ENCODE measurements at regions not wholly inside any gene's neighbourhood (a gene's known extent, or its start where the extent isn't known, plus 50 kb on each side); places are given as distances from the start of the nearest gene placed in this dataset.
"Not testable (repeated sequence)": the region's sequence is repeated elsewhere in the genome, so short reads cannot be mapped to it uniquely, and the experiment has no call there.

- not testable (repeated sequence) for H3K9me3 ChIP-seq (ENCODE audit: control insufficient read depth in 1 of 2, low read length in 2 of 2); H3K27me3 ChIP-seq (ENCODE audit: control insufficient read depth in 1 of 2, insufficient read depth in 2 of 2, low read length in 2 of 2); H3K27ac ChIP-seq (ENCODE audit: low read depth, low read length); H3K4me1 ChIP-seq (ENCODE audit: control insufficient read depth in 1 of 2, insufficient read depth in 2 of 2, low read length in 2 of 2); H3K9ac ChIP-seq (ENCODE audit: low read depth in 1 of 2, low read length in 2 of 2); H3K36me3 ChIP-seq (ENCODE audit: control insufficient read depth in 1 of 2, insufficient read depth in 2 of 2, low read length in 2 of 2); H3K4me3 ChIP-seq (ENCODE audit: low read depth in 1 of 2, low read length in 2 of 2)
Measured at GRCh38 chr2:91809391-91809790, 3061.8 kb upstream of the TEKT4 start.

GRCh38 chr2:91839904-91840868, 3031.0 kb upstream of the TEKT4 start:
- Histone ChIP-seq H3K27me3 (ENCODE audit: control insufficient read depth in 1 of 2, insufficient read depth in 2 of 2, low read length in 2 of 2) (peaks cover 5% of the 10 kb centered on the region in 2 donors), H3K27ac (ENCODE audit: low read depth, low read length) (no peak overlapping the region), H3K4me3 (ENCODE audit: low read depth in 1 of 2, low read length in 2 of 2) (no peak overlapping the region), H3K9me3 (ENCODE audit: control insufficient read depth in 1 of 2, low read length in 2 of 2) (no peaks in the 10 kb centered on the region), H3K9ac (ENCODE audit: low read depth in 1 of 2, low read length in 2 of 2) (no peak overlapping the region), H3K4me1 (ENCODE audit: control insufficient read depth in 1 of 2, insufficient read depth in 2 of 2, low read length in 2 of 2) (no peaks in the 10 kb centered on the region), H3K36me3 (ENCODE audit: control insufficient read depth in 1 of 2, insufficient read depth in 2 of 2, low read length in 2 of 2) (no peaks in the 10 kb centered on the region)

GRCh38 chr2:91842264-91842663, 3029.0 kb upstream of the TEKT4 start:
- not testable (repeated sequence) for H3K27me3 ChIP-seq (ENCODE audit: control insufficient read depth in 1 of 2, insufficient read depth in 2 of 2, low read length in 2 of 2); H3K4me1 ChIP-seq (ENCODE audit: control insufficient read depth in 1 of 2, insufficient read depth in 2 of 2, low read length in 2 of 2); H3K9ac ChIP-seq (ENCODE audit: low read depth in 1 of 2, low read length in 2 of 2); H3K4me3 ChIP-seq (ENCODE audit: low read depth in 1 of 2, low read length in 2 of 2); H3K9me3 ChIP-seq (ENCODE audit: control insufficient read depth in 1 of 2, low read length in 2 of 2); H3K27ac ChIP-seq (ENCODE audit: low read depth, low read length); H3K36me3 ChIP-seq (ENCODE audit: control insufficient read depth in 1 of 2, insufficient read depth in 2 of 2, low read length in 2 of 2)

GRCh38 chr2:91842913-91843312, 3028.3 kb upstream of the TEKT4 start:
- H3K27me3 ChIP-seq (ENCODE audit: control insufficient read depth in 1 of 2, insufficient read depth in 2 of 2, low read length in 2 of 2); H3K4me3 ChIP-seq (ENCODE audit: low read depth in 1 of 2, low read length in 2 of 2); H3K9ac ChIP-seq (ENCODE audit: low read depth in 1 of 2, low read length in 2 of 2); H3K36me3 ChIP-seq (ENCODE audit: control insufficient read depth in 1 of 2, insufficient read depth in 2 of 2, low read length in 2 of 2); H3K9me3 ChIP-seq (ENCODE audit: control insufficient read depth in 1 of 2, low read length in 2 of 2); H3K27ac ChIP-seq (ENCODE audit: low read depth, low read length); H3K4me1 ChIP-seq (ENCODE audit: control insufficient read depth in 1 of 2, insufficient read depth in 2 of 2, low read length in 2 of 2): not testable (repeated sequence)

GRCh38 chr2:91843723-91844450, 3027.3 kb upstream of the TEKT4 start:
- H3K27me3 ChIP-seq (ENCODE audit: control insufficient read depth in 1 of 2, insufficient read depth in 2 of 2, low read length in 2 of 2); H3K9me3 ChIP-seq (ENCODE audit: control insufficient read depth in 1 of 2, low read length in 2 of 2); H3K27ac ChIP-seq (ENCODE audit: low read depth, low read length); H3K4me3 ChIP-seq (ENCODE audit: low read depth in 1 of 2, low read length in 2 of 2); H3K9ac ChIP-seq (ENCODE audit: low read depth in 1 of 2, low read length in 2 of 2); H3K4me1 ChIP-seq (ENCODE audit: control insufficient read depth in 1 of 2, insufficient read depth in 2 of 2, low read length in 2 of 2); H3K36me3 ChIP-seq (ENCODE audit: control insufficient read depth in 1 of 2, insufficient read depth in 2 of 2, low read length in 2 of 2): not testable (repeated sequence)

GRCh38 chr2:91844451-91844825, 3026.8 kb upstream of the TEKT4 start:
- H3K9ac ChIP-seq (ENCODE audit: low read depth in 1 of 2, low read length in 2 of 2); H3K27me3 ChIP-seq (ENCODE audit: control insufficient read depth in 1 of 2, insufficient read depth in 2 of 2, low read length in 2 of 2): not testable (repeated sequence)

GRCh38 chr2:91846388-91846787, 3024.8 kb upstream of the TEKT4 start:
- not testable (repeated sequence) for H3K4me1 ChIP-seq (ENCODE audit: control insufficient read depth in 1 of 2, insufficient read depth in 2 of 2, low read length in 2 of 2); H3K4me3 ChIP-seq (ENCODE audit: low read depth in 1 of 2, low read length in 2 of 2); H3K27me3 ChIP-seq (ENCODE audit: control insufficient read depth in 1 of 2, insufficient read depth in 2 of 2, low read length in 2 of 2); H3K36me3 ChIP-seq (ENCODE audit: control insufficient read depth in 1 of 2, insufficient read depth in 2 of 2, low read length in 2 of 2); H3K27ac ChIP-seq (ENCODE audit: low read depth, low read length); H3K9me3 ChIP-seq (ENCODE audit: control insufficient read depth in 1 of 2, low read length in 2 of 2); H3K9ac ChIP-seq (ENCODE audit: low read depth in 1 of 2, low read length in 2 of 2)

More at GRCh38 chr2:91844451-91844825, 3026.8 kb upstream of the TEKT4 start:
- H3K36me3 ChIP-seq (ENCODE audit: control insufficient read depth in 1 of 2, insufficient read depth in 2 of 2, low read length in 2 of 2); H3K9me3 ChIP-seq (ENCODE audit: control insufficient read depth in 1 of 2, low read length in 2 of 2); H3K27ac ChIP-seq (ENCODE audit: low read depth, low read length); H3K4me3 ChIP-seq (ENCODE audit: low read depth in 1 of 2, low read length in 2 of 2); H3K4me1 ChIP-seq (ENCODE audit: control insufficient read depth in 1 of 2, insufficient read depth in 2 of 2, low read length in 2 of 2): not testable (repeated sequence)

- not testable (repeated sequence) for H3K36me3 ChIP-seq (ENCODE audit: control insufficient read depth in 1 of 2, insufficient read depth in 2 of 2, low read length in 2 of 2); H3K9me3 ChIP-seq (ENCODE audit: control insufficient read depth in 1 of 2, low read length in 2 of 2); H3K9ac ChIP-seq (ENCODE audit: low read depth in 1 of 2, low read length in 2 of 2); H3K4me1 ChIP-seq (ENCODE audit: control insufficient read depth in 1 of 2, insufficient read depth in 2 of 2, low read length in 2 of 2); H3K4me3 ChIP-seq (ENCODE audit: low read depth in 1 of 2, low read length in 2 of 2); H3K27me3 ChIP-seq (ENCODE audit: control insufficient read depth in 1 of 2, insufficient read depth in 2 of 2, low read length in 2 of 2); H3K27ac ChIP-seq (ENCODE audit: low read depth, low read length)
Measured at GRCh38 chr2:91851689-91852420, 3019.4 kb upstream of the TEKT4 start.

- H3K9ac ChIP-seq (ENCODE audit: low read depth in 1 of 2, low read length in 2 of 2); H3K4me1 ChIP-seq (ENCODE audit: control insufficient read depth in 1 of 2, insufficient read depth in 2 of 2, low read length in 2 of 2); H3K27ac ChIP-seq (ENCODE audit: low read depth, low read length); H3K9me3 ChIP-seq (ENCODE audit: control insufficient read depth in 1 of 2, low read length in 2 of 2); H3K36me3 ChIP-seq (ENCODE audit: control insufficient read depth in 1 of 2, insufficient read depth in 2 of 2, low read length in 2 of 2); H3K4me3 ChIP-seq (ENCODE audit: low read depth in 1 of 2, low read length in 2 of 2); H3K27me3 ChIP-seq (ENCODE audit: control insufficient read depth in 1 of 2, insufficient read depth in 2 of 2, low read length in 2 of 2): not testable (repeated sequence)
Measured at GRCh38 chr2:91856971-91857370, 3014.3 kb upstream of the TEKT4 start.

- H3K27ac ChIP-seq (ENCODE audit: low read depth, low read length); H3K27me3 ChIP-seq (ENCODE audit: control insufficient read depth in 1 of 2, insufficient read depth in 2 of 2, low read length in 2 of 2); H3K4me1 ChIP-seq (ENCODE audit: control insufficient read depth in 1 of 2, insufficient read depth in 2 of 2, low read length in 2 of 2); H3K4me3 ChIP-seq (ENCODE audit: low read depth in 1 of 2, low read length in 2 of 2); H3K9me3 ChIP-seq (ENCODE audit: control insufficient read depth in 1 of 2, low read length in 2 of 2); H3K36me3 ChIP-seq (ENCODE audit: control insufficient read depth in 1 of 2, insufficient read depth in 2 of 2, low read length in 2 of 2); H3K9ac ChIP-seq (ENCODE audit: low read depth in 1 of 2, low read length in 2 of 2): not testable (repeated sequence)
Measured at GRCh38 chr2:91857711-91858110, 3013.5 kb upstream of the TEKT4 start.

All from duodenal mucosa (tissue), 2 donors.